Heart left ventricle (tissue), 13 donors: ENCODE measurements at regions not wholly inside any gene's neighbourhood (a gene's known extent, or its start where the extent isn't known, plus 50 kb on each side); places are given as distances from the start of the nearest gene placed in this dataset.

ENCODE experiments used
- CTCF ChIP-seq, 12 donors: fragments of 200-600 bp; sonication (generic) in 4 of 12; IDR thresholded peaks; one replicate each; pipeline versions ENCODE4 v1.5.0 to v1.8.0; 2018 to 2022; ENCODE audit warnings: antibody characterized with exemption in 12 of 12, mild to moderate bottlenecking in 5 of 12
- POLR2A ChIP-seq, 2 donors: fragments of 450-650 bp; IDR thresholded peaks; one replicate each; pipeline ENCODE4 v1.6.1; 2017; ENCODE audit warnings: antibody characterized with exemption in 2 of 2, mild to moderate bottlenecking in 2 of 2, moderate library complexity in 2 of 2
- donor health status: ischemic (EF 13 %, LVEDD 7.1; RV severe dilation, severe dysfunction).
- donor health status: DM: no; HTN: yes; CAD: no.
- donor health status: DM: no; HTN: no; CAD: no.
- donor health status: ischemic (EF 25% LVEDD 6.9; RV normal size, moderate dysfunction).
- donor health status: ischemic (EF 25% LVEDD 5.7; RV mildly dilated, moderate dysfunction).
- donor health status: ischemic (EF 35%, LVEDD 5.7; RV mildly dilated, moderate dysfunction).
- donor health status: nonischemic (EF 11% LVEDD 7.7; RV severe dilation, severe dysfunction).
- donor health status: DM: yes; HTN: yes; CAD: no.
- donor health status: PGD.
- donor health status: ischemic (EF 29% LVEDD 5.4; RV normal size, mild dysfunction).
- donor health status: nonischemic (EF 23%, LVEDD 6.1; RV moderate dilation, normal function).

GRCh38 chr1:53405737-53406136 lies 53.5 kb upstream of the DMRTB1 start:
- TF ChIP-seq POLR2A (IDR thresholded peaks at IDR 0.05) (no peak), CTCF (IDR thresholded peaks at IDR 0.05) (no peak)
